ENCODE measurements at regions not wholly inside any gene's neighbourhood (a gene's known extent, or its start where the extent isn't known, plus 50 kb on each side); places are given as distances from the start of the nearest gene placed in this dataset.

- no peak for TF ChIP-seq CTCF (conservative IDR thresholded peaks at IDR 0.05; ENCODE audit: low read depth, low read length)
- TF ChIP-seq EZH2 (IDR thresholded peaks at IDR 0.05; ENCODE audit: borderline replicate concordance, low read depth, low read length, poor library complexity, severe bottlenecking), result no peak
Measured at GRCh38 chr3:137687181-137687879, 76.8 kb upstream of the SOX14 start.

Data from A673 (cell line).